MCF 10A (cell line): ENCODE measurements at regions not wholly inside any gene's neighbourhood (a gene's known extent, or its start where the extent isn't known, plus 50 kb on each side); places are given as distances from the start of the nearest gene placed in this dataset.

Experiments
- BruUV-seq: library from RNA; stranded (reverse); fragments of 400-500 nt; replicated peaks from 2 replicates; lab custom pipeline; 2021; lab: Mats Ljungman, UMichigan
- CTCF ChIA-PET: fragments of 300-600 bp; sonication (Branson Sonifier 250); formaldehyde crosslinking; extraction: SDS; loops from one replicate; lab custom pipeline; 2021; ENCODE audit warnings: antibody characterized with exemption, inconsistent platforms; lab: Yijun Ruan, JAX
- POLR2A ChIA-PET: fragments of 300-600, 350-650 bp; sonication (Branson Sonifier 250); formaldehyde crosslinking; extraction: SDS; loops from one replicate; lab custom pipeline; 2020; ENCODE audit warnings: antibody characterized with exemption, inconsistent platforms; lab: Yijun Ruan, JAX
- DNase-seq: peaks from one replicate; pipeline ENCODE4 v3.0.0-alpha.2; 2018; ENCODE audit not compliant: unreplicated experiment
- H3K27ac Mint-ChIP-seq: one replicate; pipeline ENCODE4 v1.8.0; 2022; ENCODE audit warnings: mild to moderate bottlenecking, low read depth, mixed read lengths; ENCODE audit not compliant: unreplicated experiment
- H3K27me3 Mint-ChIP-seq: one replicate; pipeline ENCODE4 v1.8.0; 2022; ENCODE audit warnings: mixed read lengths; ENCODE audit not compliant: insufficient read depth, unreplicated experiment
- H3K36me3 Mint-ChIP-seq: one replicate; pipeline ENCODE4 v1.8.0; 2022; ENCODE audit warnings: mild to moderate bottlenecking, moderate library complexity, mixed read lengths; ENCODE audit not compliant: insufficient read depth, unreplicated experiment
- H3K4me1 Mint-ChIP-seq: one replicate; pipeline ENCODE4 v1.8.0; 2022; ENCODE audit warnings: mixed read lengths; ENCODE audit not compliant: insufficient read depth, unreplicated experiment
- H3K4me3 Mint-ChIP-seq: one replicate; pipeline ENCODE4 v1.8.0; 2022; ENCODE audit warnings: mild to moderate bottlenecking, moderate library complexity, mixed read lengths; ENCODE audit not compliant: unreplicated experiment
- H3K9me3 Mint-ChIP-seq: one replicate; pipeline ENCODE4 v1.8.0; 2022; ENCODE audit warnings: mixed read lengths; ENCODE audit not compliant: unreplicated experiment
- intact Hi-C: fragments of 100-400 bp; cut with micrococcal nuclease; formaldehyde crosslinking; loops from 2 replicates; pipeline ENCODE4 v1.14.1; 2022
- TF ChIP-seq, protein P1 (sequence below): fragments of 200-600 bp; IDR thresholded peaks from one replicate; pipeline ENCODE4 v1.8.0; 2022; ENCODE audit warnings: antibody characterized with exemption, mild to moderate bottlenecking; ENCODE audit not compliant: unreplicated experiment

DNA sequence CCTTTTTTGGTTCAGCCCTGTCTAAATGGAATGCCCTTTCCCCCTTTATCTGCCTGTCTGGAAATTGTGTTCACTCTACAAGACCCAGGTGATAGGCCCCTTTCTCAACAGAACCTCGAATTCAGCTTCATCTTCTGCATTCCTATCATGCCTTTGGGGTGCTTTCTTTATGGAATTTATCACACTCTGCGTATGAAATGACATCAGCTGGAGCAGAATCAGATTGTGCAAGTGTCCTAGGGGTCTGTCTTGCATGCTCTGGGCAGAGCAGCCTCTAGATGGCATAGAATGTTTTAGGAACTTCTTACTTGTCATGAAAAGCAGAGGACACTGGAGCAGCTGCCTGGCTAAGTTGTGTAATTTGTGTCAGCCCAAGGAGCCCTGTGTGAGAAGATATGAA is 84.9 kb downstream of the ISL1 start:
- CTCF ChIA-PET = no interaction called here
- H3K27me3 Mint-ChIP-seq = peaks cover 43% of the 10 kb centered on the region
- no peaks in the 10 kb centered on the region for H3K36me3 Mint-ChIP-seq
- TF ChIP-seq, protein P1, sequence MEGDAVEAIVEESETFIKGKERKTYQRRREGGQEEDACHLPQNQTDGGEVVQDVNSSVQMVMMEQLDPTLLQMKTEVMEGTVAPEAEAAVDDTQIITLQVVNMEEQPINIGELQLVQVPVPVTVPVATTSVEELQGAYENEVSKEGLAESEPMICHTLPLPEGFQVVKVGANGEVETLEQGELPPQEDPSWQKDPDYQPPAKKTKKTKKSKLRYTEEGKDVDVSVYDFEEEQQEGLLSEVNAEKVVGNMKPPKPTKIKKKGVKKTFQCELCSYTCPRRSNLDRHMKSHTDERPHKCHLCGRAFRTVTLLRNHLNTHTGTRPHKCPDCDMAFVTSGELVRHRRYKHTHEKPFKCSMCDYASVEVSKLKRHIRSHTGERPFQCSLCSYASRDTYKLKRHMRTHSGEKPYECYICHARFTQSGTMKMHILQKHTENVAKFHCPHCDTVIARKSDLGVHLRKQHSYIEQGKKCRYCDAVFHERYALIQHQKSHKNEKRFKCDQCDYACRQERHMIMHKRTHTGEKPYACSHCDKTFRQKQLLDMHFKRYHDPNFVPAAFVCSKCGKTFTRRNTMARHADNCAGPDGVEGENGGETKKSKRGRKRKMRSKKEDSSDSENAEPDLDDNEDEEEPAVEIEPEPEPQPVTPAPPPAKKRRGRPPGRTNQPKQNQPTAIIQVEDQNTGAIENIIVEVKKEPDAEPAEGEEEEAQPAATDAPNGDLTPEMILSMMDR = no peak
- BruUV-seq = no TSS peak
- no peak for DNase-seq
- H3K27ac Mint-ChIP-seq = no peak overlapping the region
- no peak overlapping the region for H3K4me3 Mint-ChIP-seq
- no peaks in the 10 kb centered on the region for H3K9me3 Mint-ChIP-seq
- intact Hi-C loops = no loop called here
- POLR2A ChIA-PET = no interaction called here
- H3K4me1 Mint-ChIP-seq = peaks cover 5% of the 10 kb centered on the region

DNA sequence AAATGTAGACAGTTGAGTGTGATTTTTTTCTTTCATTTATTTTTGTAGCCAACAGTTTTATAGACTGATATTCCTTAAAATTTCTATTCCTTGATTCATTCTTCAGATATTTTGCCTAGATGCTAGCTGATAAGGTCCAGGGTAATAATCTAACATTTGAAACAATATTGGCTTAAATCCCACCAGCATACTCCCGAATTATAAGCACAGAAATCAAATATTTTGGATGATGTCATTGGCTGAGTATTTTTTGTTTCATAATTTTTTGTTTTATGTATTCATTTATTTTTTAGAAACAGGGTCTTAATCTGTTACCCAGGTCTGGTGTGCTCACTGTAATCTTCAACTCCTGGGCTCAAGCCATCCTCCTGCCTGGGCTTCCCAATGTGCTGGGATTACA is 88.4 kb downstream of the ISL1 start:
- H3K9me3 Mint-ChIP-seq = no peaks in the 10 kb centered on the region
- ChIA-PET POLR2A (no interaction called here), CTCF (no interaction called here)
- no peak for DNase-seq
- no peak overlapping the region for H3K4me3 Mint-ChIP-seq
- BruUV-seq = no TSS peak
- H3K36me3 Mint-ChIP-seq = no peaks in the 10 kb centered on the region
- intact Hi-C loops = no loop called here
- TF ChIP-seq, protein P1 = no peak
- peaks cover 21% of the 10 kb centered on the region for H3K27me3 Mint-ChIP-seq
- H3K4me1 Mint-ChIP-seq = peaks cover 5% of the 10 kb centered on the region
- H3K27ac Mint-ChIP-seq = no peak overlapping the region

DNA sequence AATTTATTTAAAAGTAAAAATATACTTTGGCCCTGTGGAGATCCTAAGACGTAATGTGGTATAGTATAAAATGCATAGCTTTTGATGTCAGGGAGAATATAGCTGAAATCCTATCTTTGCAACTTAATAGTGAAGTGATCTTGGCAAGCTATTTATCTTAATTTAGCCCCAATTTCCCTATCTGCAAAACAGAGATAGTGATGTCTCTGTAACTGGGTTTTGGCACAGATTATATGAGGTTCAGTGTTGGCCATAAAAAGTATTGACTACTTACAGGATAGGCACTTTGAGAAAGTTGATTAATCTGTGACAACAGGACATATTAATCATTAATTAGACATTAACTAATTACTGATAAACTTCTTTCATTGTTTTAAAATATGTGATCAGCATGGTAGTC is 89.2 kb downstream of the ISL1 start:
- no peaks in the 10 kb centered on the region for H3K36me3 Mint-ChIP-seq
- intact Hi-C loops = no loop called here
- ChIA-PET POLR2A (no interaction called here), CTCF (interaction anchor here (0.6 to 0.9 kb wide), 5 partner anchors 17 to 431 kb away, joined by 3 to 6 read pairs (median 3); no protein-coding TSS in a partner anchor)
- no peak overlapping the region for H3K4me3 Mint-ChIP-seq
- TF ChIP-seq, protein P1 = no peak
- BruUV-seq = no TSS peak
- peaks cover 5% of the 10 kb centered on the region for H3K4me1 Mint-ChIP-seq
- H3K27me3 Mint-ChIP-seq = peaks cover 21% of the 10 kb centered on the region
- H3K27ac Mint-ChIP-seq = no peak overlapping the region
- no peaks in the 10 kb centered on the region for H3K9me3 Mint-ChIP-seq
- DNase-seq = no peak

DNA sequence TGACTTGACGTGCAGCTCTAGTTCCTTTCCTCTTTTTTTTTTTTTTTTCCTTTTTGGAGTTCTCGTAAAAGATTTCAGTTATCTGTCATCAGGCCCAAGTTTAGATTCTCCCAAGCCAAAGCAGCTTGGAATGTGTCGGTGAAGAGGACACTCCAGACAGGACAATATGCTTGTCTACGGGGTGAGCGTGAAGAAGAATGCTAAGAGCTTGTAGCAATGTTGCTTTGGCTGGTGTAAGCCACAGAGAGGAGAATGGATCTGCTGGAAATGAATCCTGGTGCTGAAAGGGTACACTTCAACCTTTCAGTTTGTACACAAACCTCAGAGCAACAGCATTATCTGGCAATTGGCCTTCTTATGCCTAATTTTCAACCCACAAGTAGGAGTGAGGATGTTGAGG is 92.4 kb downstream of the ISL1 start:
- TF ChIP-seq, protein P1 = no peak
- intact Hi-C loops = no loop called here
- POLR2A ChIA-PET = no interaction called here
- no peaks in the 10 kb centered on the region for H3K36me3 Mint-ChIP-seq
- H3K27ac Mint-ChIP-seq = no peak overlapping the region
- H3K27me3 Mint-ChIP-seq = peaks cover 25% of the 10 kb centered on the region
- no peaks in the 10 kb centered on the region for H3K9me3 Mint-ChIP-seq
- CTCF ChIA-PET = interaction anchor here (0.6 to 1.5 kb wide), 4 partner anchors 9 to 513 kb away, joined by 3 to 6 read pairs (median 4); no protein-coding TSS in a partner anchor
- no peaks in the 10 kb centered on the region for H3K4me1 Mint-ChIP-seq
- BruUV-seq = no TSS peak
- no peak for DNase-seq
- no peak overlapping the region for H3K4me3 Mint-ChIP-seq
